Stimulated activated CD4-positive, alpha-beta T cell treated with anti-CD3 and anti-CD28 coated beads, Interleukin-4, amount 100 ng/mL, for 24 hours (primary cell): ENCODE measurements at regions not wholly inside any gene's neighbourhood (a gene's known extent, or its start where the extent isn't known, plus 50 kb on each side); places are given as distances from the start of the nearest gene placed in this dataset.
A peak's percentile ranks its signal among the peaks of the same experiment; 100 is the strongest.

Source experiments
- DNase-seq: peaks from one replicate; pipeline ENCODE4 v3.0.0-alpha.2; 2020

GRCh38 chr16:49910541-49911071, 54.7 kb upstream of the ZNF423 start:
- DNase-seq: no peak

- DNase-seq: no peak
These were observed 55.5 kb upstream of the ZNF423 start for GRCh38 chr16:49911430-49911829.

- DNase-seq: no peak
These were observed 56.8 kb upstream of the ZNF423 start for GRCh38 chr16:49912721-49913120.

- no peak for DNase-seq
These were observed 57.8 kb upstream of the ZNF423 start for GRCh38 chr16:49913720-49914119.

GRCh38 chr16:49914657-49915056, 58.7 kb upstream of the ZNF423 start:
- DNase-seq: no peak

GRCh38 chr16:49918257-49918656, 62.3 kb upstream of the ZNF423 start:
- no peak for DNase-seq

GRCh38 chr16:49919327-49919726, 63.4 kb upstream of the ZNF423 start:
- DNase-seq: no peak

- DNase-seq: no peak
These were observed 64.5 kb upstream of the ZNF423 start for GRCh38 chr16:49920397-49920796.

- DNase-seq: no peak
These were observed 65.2 kb upstream of the ZNF423 start for GRCh38 chr16:49921106-49921505.

GRCh38 chr16:49921791-49922456, 66.0 kb upstream of the ZNF423 start:
- peak; percentile 19 for DNase-seq

GRCh38 chr16:49923411-49923810, 67.5 kb upstream of the ZNF423 start:
- no peak for DNase-seq

- DNase-seq: no peak
These were observed 68.2 kb upstream of the ZNF423 start for GRCh38 chr16:49924078-49924477.

- DNase-seq: no peak
These were observed 71.0 kb upstream of the ZNF423 start for GRCh38 chr16:49926941-49927340.

GRCh38 chr16:49928176-49929041, 72.5 kb upstream of the ZNF423 start:
- DNase-seq: no peak

- no peak for DNase-seq
These were observed 73.7 kb upstream of the ZNF423 start for GRCh38 chr16:49929626-49930025.

GRCh38 chr16:49930841-49931240, 74.9 kb upstream of the ZNF423 start:
- DNase-seq: no peak

- no peak for DNase-seq
These were observed 75.4 kb upstream of the ZNF423 start for GRCh38 chr16:49931266-49931665.

GRCh38 chr16:49931916-49932315, 76.0 kb upstream of the ZNF423 start:
- no peak for DNase-seq

GRCh38 chr16:49932434-49932833, 76.5 kb upstream of the ZNF423 start:
- DNase-seq: no peak

GRCh38 chr16:49932946-49933345, 77.0 kb upstream of the ZNF423 start:
- DNase-seq: no peak

- DNase-seq: no peak
These were observed 80.9 kb upstream of the ZNF423 start for GRCh38 chr16:49936791-49937190.

- DNase-seq: no peak
These were observed 82.0 kb upstream of the ZNF423 start for GRCh38 chr16:49937886-49938285.

GRCh38 chr16:49939495-49939894, 83.6 kb upstream of the ZNF423 start:
- no peak for DNase-seq
